ENCODE measurements at regions not wholly inside any gene's neighbourhood (a gene's known extent, or its start where the extent isn't known, plus 50 kb on each side); places are given as distances from the start of the nearest gene placed in this dataset.

DNA sequence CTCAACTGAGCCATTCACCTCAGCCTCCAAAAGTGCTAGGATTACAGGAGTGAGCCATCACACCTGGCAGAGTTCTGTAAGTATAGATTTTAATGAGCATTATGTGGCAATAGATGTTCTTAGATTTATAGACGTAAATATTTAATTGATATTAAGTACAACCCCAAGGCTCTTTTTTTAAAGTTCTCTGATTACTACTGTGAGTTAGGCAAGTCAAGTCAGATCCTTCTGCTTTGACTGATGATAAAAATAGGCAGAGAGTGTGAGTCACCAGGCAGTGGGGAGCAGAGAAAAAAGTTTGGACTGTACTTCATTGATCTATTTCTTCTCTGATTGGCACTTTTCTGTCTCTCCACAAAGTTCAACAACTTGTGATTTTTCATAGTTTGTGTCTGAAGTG lies 1379.9 kb downstream of the UQCRFS1 start:
- no peak for ATAC-seq
- Histone ChIP-seq H3K27ac (no peak overlapping the region), H3K9me3 (no peaks in the 10 kb centered on the region), H3K36me3 (no peaks in the 10 kb centered on the region), H3K4me3 (no peak overlapping the region), H3K27me3 (no peaks in the 10 kb centered on the region), H3K4me1 (no peaks in the 10 kb centered on the region)
- DNase-seq = no peak
- intact Hi-C loops (cut with DNase I) = no loop called here
- TF ChIP-seq, protein P1, sequence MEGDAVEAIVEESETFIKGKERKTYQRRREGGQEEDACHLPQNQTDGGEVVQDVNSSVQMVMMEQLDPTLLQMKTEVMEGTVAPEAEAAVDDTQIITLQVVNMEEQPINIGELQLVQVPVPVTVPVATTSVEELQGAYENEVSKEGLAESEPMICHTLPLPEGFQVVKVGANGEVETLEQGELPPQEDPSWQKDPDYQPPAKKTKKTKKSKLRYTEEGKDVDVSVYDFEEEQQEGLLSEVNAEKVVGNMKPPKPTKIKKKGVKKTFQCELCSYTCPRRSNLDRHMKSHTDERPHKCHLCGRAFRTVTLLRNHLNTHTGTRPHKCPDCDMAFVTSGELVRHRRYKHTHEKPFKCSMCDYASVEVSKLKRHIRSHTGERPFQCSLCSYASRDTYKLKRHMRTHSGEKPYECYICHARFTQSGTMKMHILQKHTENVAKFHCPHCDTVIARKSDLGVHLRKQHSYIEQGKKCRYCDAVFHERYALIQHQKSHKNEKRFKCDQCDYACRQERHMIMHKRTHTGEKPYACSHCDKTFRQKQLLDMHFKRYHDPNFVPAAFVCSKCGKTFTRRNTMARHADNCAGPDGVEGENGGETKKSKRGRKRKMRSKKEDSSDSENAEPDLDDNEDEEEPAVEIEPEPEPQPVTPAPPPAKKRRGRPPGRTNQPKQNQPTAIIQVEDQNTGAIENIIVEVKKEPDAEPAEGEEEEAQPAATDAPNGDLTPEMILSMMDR (IDR thresholded peaks at IDR 0.05) = no peak

DNA sequence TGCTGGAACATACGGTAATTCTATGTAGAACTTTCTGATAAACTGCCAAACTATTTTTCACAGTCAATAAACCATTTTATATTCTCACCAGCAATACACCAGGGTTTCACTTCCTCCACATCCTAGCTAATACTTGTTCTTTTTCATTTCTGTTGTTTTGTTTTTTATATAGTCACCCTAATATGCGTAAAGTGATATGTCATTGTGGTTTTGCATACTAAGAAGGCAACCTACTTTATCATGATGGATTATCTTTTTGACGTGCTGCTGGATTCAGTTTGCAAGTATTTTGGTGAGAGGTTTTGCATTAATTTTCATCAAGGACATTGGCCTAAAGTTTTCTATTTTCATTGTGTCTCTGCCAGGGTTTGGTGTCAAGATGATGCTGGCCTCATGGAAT lies 1384.1 kb downstream of the UQCRFS1 start:
- Histone ChIP-seq H3K4me1 (no peaks in the 10 kb centered on the region), H3K4me3 (no peak overlapping the region), H3K27ac (no peak overlapping the region), H3K27me3 (no peaks in the 10 kb centered on the region), H3K9me3 (no peaks in the 10 kb centered on the region), H3K36me3 (no peaks in the 10 kb centered on the region)
- no peak for ATAC-seq
- no peak for DNase-seq
- TF ChIP-seq, protein P1 (IDR thresholded peaks at IDR 0.05) = no peak
- intact Hi-C loops (cut with DNase I) = no loop called here

DNA sequence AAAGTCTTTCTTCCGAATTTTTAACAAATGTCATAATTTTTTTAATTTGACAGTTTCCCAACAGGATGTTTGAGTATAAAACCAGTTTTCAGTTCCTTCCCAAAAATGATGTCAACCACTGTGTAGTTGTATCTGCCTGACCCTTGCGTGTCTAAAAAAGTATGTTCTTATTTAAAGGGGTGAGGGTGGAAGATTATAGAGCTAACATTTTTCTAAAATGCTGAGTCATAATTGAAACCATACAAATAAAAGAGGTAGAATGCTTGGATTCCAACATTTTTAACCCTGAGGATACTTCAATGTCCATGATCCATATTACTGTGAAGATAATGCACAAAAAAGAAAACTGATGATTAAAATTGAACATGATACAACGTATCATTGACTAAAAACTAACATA lies 1388.8 kb downstream of the UQCRFS1 start:
- no peaks in the 10 kb centered on the region for H3K4me1 ChIP-seq
- DNase-seq = no peak
- no peaks in the 10 kb centered on the region for H3K27me3 ChIP-seq
- H3K36me3 ChIP-seq = no peaks in the 10 kb centered on the region
- TF ChIP-seq, protein P1 (IDR thresholded peaks at IDR 0.05) = no peak
- no peak overlapping the region for H3K4me3 ChIP-seq
- intact Hi-C loops (cut with DNase I) = no loop called here
- no peak for ATAC-seq
- no peak overlapping the region for H3K27ac ChIP-seq
- H3K9me3 ChIP-seq = peaks cover 0 to 4% of the 10 kb centered on the region in 2 donors

GRCh38 chr19:27822336-27822735 lies 1390.6 kb downstream of the UQCRFS1 start:
- H3K27me3 ChIP-seq = no peaks in the 10 kb centered on the region
- H3K4me3 ChIP-seq = no peak overlapping the region
- intact Hi-C loops (cut with DNase I) = no loop called here
- TF ChIP-seq, protein P1 (IDR thresholded peaks at IDR 0.05) = no peak
- ATAC-seq (no peak), DNase-seq (no peak)
- H3K27ac ChIP-seq = no peak overlapping the region
- no peaks in the 10 kb centered on the region for H3K36me3 ChIP-seq
- no peaks in the 10 kb centered on the region for H3K4me1 ChIP-seq
- peaks cover 0 to 13% of the 10 kb centered on the region in 2 donors for H3K9me3 ChIP-seq

DNA sequence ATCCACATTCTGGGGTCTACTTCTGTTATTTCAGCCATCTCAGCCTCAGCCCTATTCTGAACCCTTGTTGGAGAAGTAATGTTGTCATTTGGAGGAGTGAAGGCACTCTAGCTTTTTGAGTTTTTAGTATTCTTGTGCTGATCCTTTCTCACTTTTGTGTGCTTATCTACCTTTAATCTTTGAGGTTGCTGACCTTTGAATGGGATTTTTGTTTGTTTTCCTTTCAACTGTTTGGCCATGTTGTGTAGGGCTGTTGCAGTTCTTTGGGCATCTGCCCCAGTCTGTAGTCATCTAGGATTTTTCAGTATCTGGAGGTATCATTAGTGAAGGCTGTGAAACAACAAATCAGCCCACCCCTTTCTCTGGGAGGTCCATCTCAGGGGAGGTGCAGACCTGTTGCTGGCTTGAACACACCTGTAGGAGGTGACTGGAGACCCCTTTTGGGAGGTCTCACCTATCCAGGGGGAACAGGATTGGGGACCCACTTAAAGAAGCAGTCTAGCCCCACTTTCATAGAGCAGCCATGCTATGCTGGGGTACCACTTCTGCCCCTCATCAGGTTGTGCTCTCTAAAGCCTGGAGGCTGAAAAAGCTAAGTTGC lies 1391.4 kb downstream of the UQCRFS1 start:
- DNase-seq (no peak), ATAC-seq (no peak)
- Histone ChIP-seq H3K36me3 (no peaks in the 10 kb centered on the region), H3K27ac (no peak overlapping the region), H3K4me1 (no peaks in the 10 kb centered on the region), H3K4me3 (no peak overlapping the region), H3K9me3 (peaks cover 0 to 19% of the 10 kb centered on the region in 2 donors), H3K27me3 (no peaks in the 10 kb centered on the region)
- TF ChIP-seq, protein P1 (IDR thresholded peaks at IDR 0.05) = no peak
- intact Hi-C loops (cut with DNase I) = no loop called here

Data from left lung (tissue), 4 donors.